ENCODE measurements at regions not wholly inside any gene's neighbourhood (a gene's known extent, or its start where the extent isn't known, plus 50 kb on each side); places are given as distances from the start of the nearest gene placed in this dataset.

- in situ Hi-C loops (cut with MboI; ENCODE audit: low sequenced_read_pairs) (no loop called here), intact Hi-C loops (cut with micrococcal nuclease) (no loop called here), dilution Hi-C loops (cut with HindIII; ENCODE audit: low sequenced_read_pairs, unreplicated experiment) (no loop called here)
- Histone ChIP-seq H3K4me1 (ENCODE audit: control insufficient read depth, insufficient read depth, low read length) (no peaks in the 10 kb centered on the region), H2AK5ac (ENCODE audit: low read depth, low read length) (no peak overlapping the region), H2BK120ac (ENCODE audit: low read depth, low read length) (no peak overlapping the region), H3K27ac (ENCODE audit: insufficient read depth, low read length) (no peak overlapping the region), H3K23ac (ENCODE audit: low read depth, low read length) (no peak overlapping the region), H4K20me1 (ENCODE audit: insufficient read depth, low read length) (no peaks in the 10 kb centered on the region), H2BK20ac (ENCODE audit: low read depth, low read length) (no peak overlapping the region), H4K5ac (ENCODE audit: low read depth, low read length) (no peak overlapping the region), H3K4me3 (ENCODE audit: insufficient read depth, low read depth, low read length) (no peak overlapping the region), H2AFZ (replicated peaks; ENCODE audit: low read length, poor library complexity) (no peak overlapping the region), H3K79me1 (ENCODE audit: low read depth in 1 of 2, low read length in 2 of 2) (no peaks in the 10 kb centered on the region), H2AK9ac (replicated peaks; ENCODE audit: low read depth, low read length, poor library complexity) (no peak overlapping the region), H2BK15ac (ENCODE audit: low read depth, low read length) (no peak overlapping the region), H3K9ac (ENCODE audit: low read depth, low read length) (no peak overlapping the region), H4K91ac (ENCODE audit: insufficient read depth, low read depth, low read length) (no peak overlapping the region), H4K8ac (ENCODE audit: low read depth in 2 of 2, low read length in 2 of 2) (no peak overlapping the region), H3K4ac (ENCODE audit: low read depth, low read length) (no peak overlapping the region), H3K36me3 (ENCODE audit: control insufficient read depth, insufficient read depth, low read length) (no peaks in the 10 kb centered on the region), H3K9me1 (ENCODE audit: insufficient read depth, low read length) (no peaks in the 10 kb centered on the region), H3K9me3 (ENCODE audit: control insufficient read depth, insufficient read depth, low read length) (no peaks in the 10 kb centered on the region), H3K4me2 (ENCODE audit: low read depth, low read length) (no peak overlapping the region), H3K14ac (replicated peaks; ENCODE audit: low read depth, low read length) (no peak overlapping the region), H2BK5ac (ENCODE audit: low read depth, low read length, poor library complexity, severe bottlenecking) (no peak overlapping the region), H3K56ac (ENCODE audit: extremely low read depth, insufficient read depth, low read length) (no peak overlapping the region), H3K27me3 (ENCODE audit: control insufficient read depth, insufficient read depth, low read length) (no peaks in the 10 kb centered on the region), H3K18ac (ENCODE audit: low read depth, low read length) (no peak overlapping the region)
- no peak for TF ChIP-seq CEBPB (IDR thresholded peaks at IDR 0.05; ENCODE audit: low read depth, low read length)
- no peak for TF ChIP-seq RAD21 (IDR thresholded peaks at IDR 0.05; ENCODE audit: low read length)
- no peak for TF ChIP-seq SMC3 (IDR thresholded peaks at IDR 0.05; ENCODE audit: low read depth, low read length)
- TF ChIP-seq MAFK (IDR thresholded peaks at IDR 0.05; ENCODE audit: low read depth, low read length): no peak
- TF ChIP-seq FOS (IDR thresholded peaks at IDR 0.05; ENCODE audit: low read depth, low read length): no peak
- TF ChIP-seq RFX5 (IDR thresholded peaks at IDR 0.05; ENCODE audit: low read depth, low read length): no peak
- TF ChIP-seq RCOR1 (IDR thresholded peaks at IDR 0.05; ENCODE audit: insufficient replicate concordance, low read length): no peak
- ATAC-seq (ENCODE audit: low read depth): no peak
- ChIA-PET POLR2A (ENCODE audit: unreplicated experiment) (no interaction called here), CTCF (interaction anchor here (0.8 to 1.0 kb wide), 2 partner anchors 10 to 165 kb away, joined by 3 read pairs; no protein-coding TSS in a partner anchor)
- no peak for DNase-seq
- 60% methylated on average over 1 of the region's 1 CpG; no CpG with 5 or more reads in 1 of the 2 experiments for WGBS, 2 experiments (ENCODE audit: extremely low coverage in 2 of 2, insufficient read length in 1 of 2)
- BruUV-seq (replicated peaks): no TSS peak
Measured at GRCh38 chr14:22210906-22211305, 378.1 kb downstream of the DAD1 start.

Measured in IMR-90 (cell line).